ENCODE measurements at regions not wholly inside any gene's neighbourhood (a gene's known extent, or its start where the extent isn't known, plus 50 kb on each side); places are given as distances from the start of the nearest gene placed in this dataset.

GRCh38 chr3:74089814-74090213 lies 465.1 kb upstream of the PDZRN3 start:
- DNase-seq (no peak), ATAC-seq (replicated peaks in 1 of 4) (no peak)
- Mint-ChIP-seq H3K4me1 (no peaks in the 10 kb centered on the region), H3K27me3 (no peaks in the 10 kb centered on the region), H3K9me3 (peaks cover 15 to 16% (median 15%) of the 10 kb centered on the region in 3 donors), H3K36me3 (no peaks in the 10 kb centered on the region), H3K4me3 (no peak overlapping the region), H3K27ac (no peak overlapping the region)
- Histone ChIP-seq H3K27me3 (replicated peaks in 1 of 2; ENCODE audit: control insufficient read depth in 2 of 2, extremely low read depth in 1 of 2, insufficient read depth in 2 of 2, low read length in 1 of 2) (no peaks in the 10 kb centered on the region), H3K4me1 (ENCODE audit: control insufficient read depth in 1 of 2, extremely low read depth in 1 of 2, insufficient read depth in 2 of 2, low read length in 2 of 2) (no peaks in the 10 kb centered on the region), H3K9me3 (no peaks in the 10 kb centered on the region), H3K27ac (ENCODE audit: low read length) (no peak overlapping the region), H3K36me3 (ENCODE audit: control insufficient read depth in 2 of 2, extremely low read depth in 1 of 2, insufficient read depth in 1 of 2, low read length in 1 of 2) (no peaks in the 10 kb centered on the region), H3K4me3 (ENCODE audit: control insufficient read depth in 1 of 2, extremely low read depth in 1 of 2, low read length in 1 of 2) (no peak overlapping the region)
- ChIA-PET POLR2A (no interaction called here), CTCF (no interaction called here)
- WGBS (ENCODE audit: insufficient coverage) = 64% methylated on average over 1 of the region's 1 CpG

- Mint-ChIP-seq H3K4me3 (no peak overlapping the region), H3K4me1 (no peaks in the 10 kb centered on the region), H3K36me3 (no peaks in the 10 kb centered on the region), H3K27ac (no peak overlapping the region), H3K27me3 (no peaks in the 10 kb centered on the region), H3K9me3 (peaks cover 7 to 11% (median 9%) of the 10 kb centered on the region in 3 donors)
- Histone ChIP-seq H3K36me3 (ENCODE audit: control insufficient read depth in 2 of 2, extremely low read depth in 1 of 2, insufficient read depth in 1 of 2, low read length in 1 of 2) (no peaks in the 10 kb centered on the region), H3K27ac (ENCODE audit: low read length) (no peak overlapping the region), H3K27me3 (replicated peaks in 1 of 2; ENCODE audit: control insufficient read depth in 2 of 2, extremely low read depth in 1 of 2, insufficient read depth in 2 of 2, low read length in 1 of 2) (no peaks in the 10 kb centered on the region), H3K4me1 (ENCODE audit: control insufficient read depth in 1 of 2, extremely low read depth in 1 of 2, insufficient read depth in 2 of 2, low read length in 2 of 2) (no peaks in the 10 kb centered on the region), H3K9me3 (no peaks in the 10 kb centered on the region), H3K4me3 (ENCODE audit: control insufficient read depth in 1 of 2, extremely low read depth in 1 of 2, low read length in 1 of 2) (no peak overlapping the region)
- DNase-seq = no peak
- ChIA-PET CTCF (no interaction called here), POLR2A (no interaction called here)
- WGBS (ENCODE audit: insufficient coverage) = 80% methylated on average over 2 of the region's 5 CpGs
- ATAC-seq (replicated peaks in 1 of 4) = no peak
Measured at GRCh38 chr3:74080056-74080461, 455.3 kb upstream of the PDZRN3 start.

- ATAC-seq (replicated peaks in 1 of 4) = no peak
- H3K4me3 Mint-ChIP-seq = no peak overlapping the region
- H3K9me3 Mint-ChIP-seq = peaks cover 1 to 17% (median 12%) of the 10 kb centered on the region in 3 donors
- Histone ChIP-seq H3K27me3 (replicated peaks in 1 of 2; ENCODE audit: control insufficient read depth in 2 of 2, extremely low read depth in 1 of 2, insufficient read depth in 2 of 2, low read length in 1 of 2) (no peaks in the 10 kb centered on the region), H3K36me3 (ENCODE audit: control insufficient read depth in 2 of 2, extremely low read depth in 1 of 2, insufficient read depth in 1 of 2, low read length in 1 of 2) (no peaks in the 10 kb centered on the region), H3K9me3 (no peaks in the 10 kb centered on the region), H3K4me1 (ENCODE audit: control insufficient read depth in 1 of 2, extremely low read depth in 1 of 2, insufficient read depth in 2 of 2, low read length in 2 of 2) (no peaks in the 10 kb centered on the region), H3K4me3 (ENCODE audit: control insufficient read depth in 1 of 2, extremely low read depth in 1 of 2, low read length in 1 of 2) (no peak overlapping the region), H3K27ac (ENCODE audit: low read length) (no peak overlapping the region)
- H3K27ac Mint-ChIP-seq = no peak overlapping the region
- no peaks in the 10 kb centered on the region for H3K4me1 Mint-ChIP-seq
- H3K27me3 Mint-ChIP-seq = no peaks in the 10 kb centered on the region
- WGBS (ENCODE audit: insufficient coverage) = 100% methylated on average over 1 of the region's 2 CpGs
- DNase-seq = no peak
- no peaks in the 10 kb centered on the region for H3K36me3 Mint-ChIP-seq
- ChIA-PET CTCF (no interaction called here), POLR2A (no interaction called here)
Measured at GRCh38 chr3:74075241-74075640, 450.5 kb upstream of the PDZRN3 start.

- Mint-ChIP-seq H3K4me1 (no peaks in the 10 kb centered on the region), H3K36me3 (no peaks in the 10 kb centered on the region), H3K9me3 (peaks cover 1 to 17% (median 12%) of the 10 kb centered on the region in 3 donors), H3K27ac (no peak overlapping the region), H3K4me3 (no peak overlapping the region), H3K27me3 (no peaks in the 10 kb centered on the region)
- H3K4me3 ChIP-seq (ENCODE audit: control insufficient read depth in 1 of 2, extremely low read depth in 1 of 2, low read length in 1 of 2) = no peak overlapping the region
- no peak overlapping the region for H3K27ac ChIP-seq (ENCODE audit: low read length)
- H3K4me1 ChIP-seq (ENCODE audit: control insufficient read depth in 1 of 2, extremely low read depth in 1 of 2, insufficient read depth in 2 of 2, low read length in 2 of 2) = no peaks in the 10 kb centered on the region
- ChIA-PET POLR2A (no interaction called here), CTCF (no interaction called here)
- ATAC-seq (replicated peaks in 1 of 4) (no peak), DNase-seq (no peak)
- no CpG with 5 or more reads among the region's 1 CpG for WGBS (ENCODE audit: insufficient coverage)
- no peaks in the 10 kb centered on the region for H3K27me3 ChIP-seq (replicated peaks in 1 of 2; ENCODE audit: control insufficient read depth in 2 of 2, extremely low read depth in 1 of 2, insufficient read depth in 2 of 2, low read length in 1 of 2)
- no peaks in the 10 kb centered on the region for H3K9me3 ChIP-seq
- no peaks in the 10 kb centered on the region for H3K36me3 ChIP-seq (ENCODE audit: control insufficient read depth in 2 of 2, extremely low read depth in 1 of 2, insufficient read depth in 1 of 2, low read length in 1 of 2)
Measured at GRCh38 chr3:74074700-74075099, 450.0 kb upstream of the PDZRN3 start.

GRCh38 chr3:74067296-74067695 lies 442.6 kb upstream of the PDZRN3 start:
- CTCF ChIA-PET = no interaction called here

GRCh38 chr3:74066456-74066855 lies 441.7 kb upstream of the PDZRN3 start:
- no peak overlapping the region for H3K4me3 Mint-ChIP-seq
- no peak overlapping the region for H3K4me3 ChIP-seq (ENCODE audit: control insufficient read depth in 1 of 2, extremely low read depth in 1 of 2, low read length in 1 of 2)
- H3K27me3 ChIP-seq (replicated peaks in 1 of 2; ENCODE audit: control insufficient read depth in 2 of 2, extremely low read depth in 1 of 2, insufficient read depth in 2 of 2, low read length in 1 of 2) = no peaks in the 10 kb centered on the region
- H3K4me1 ChIP-seq (ENCODE audit: control insufficient read depth in 1 of 2, extremely low read depth in 1 of 2, insufficient read depth in 2 of 2, low read length in 2 of 2) = no peaks in the 10 kb centered on the region
- no peaks in the 10 kb centered on the region for H3K36me3 ChIP-seq (ENCODE audit: control insufficient read depth in 2 of 2, extremely low read depth in 1 of 2, insufficient read depth in 1 of 2, low read length in 1 of 2)
- H3K27me3 Mint-ChIP-seq = no peaks in the 10 kb centered on the region
- CTCF ChIA-PET = no interaction called here
- no peak for DNase-seq
- H3K36me3 Mint-ChIP-seq = no peaks in the 10 kb centered on the region
- no peak overlapping the region for H3K27ac Mint-ChIP-seq
- no peaks in the 10 kb centered on the region for H3K9me3 ChIP-seq
- H3K9me3 Mint-ChIP-seq = peaks cover 0 to 17% (median 6%) of the 10 kb centered on the region in 3 donors
- 100% methylated on average over 2 of the region's 3 CpGs for WGBS (ENCODE audit: insufficient coverage)
- no peaks in the 10 kb centered on the region for H3K4me1 Mint-ChIP-seq
- POLR2A ChIA-PET = no interaction called here
- ATAC-seq (replicated peaks in 1 of 4) = no peak
- no peak overlapping the region for H3K27ac ChIP-seq (ENCODE audit: low read length)

More at GRCh38 chr3:74067296-74067695, 442.6 kb upstream of the PDZRN3 start:
- Mint-ChIP-seq H3K36me3 (no peaks in the 10 kb centered on the region), H3K27me3 (no peaks in the 10 kb centered on the region), H3K27ac (no peak overlapping the region), H3K4me3 (no peak overlapping the region), H3K9me3 (peaks cover 4 to 17% (median 6%) of the 10 kb centered on the region in 3 donors), H3K4me1 (no peaks in the 10 kb centered on the region)
- no peaks in the 10 kb centered on the region for H3K36me3 ChIP-seq (ENCODE audit: control insufficient read depth in 2 of 2, extremely low read depth in 1 of 2, insufficient read depth in 1 of 2, low read length in 1 of 2)
- 67% methylated on average over 1 of the region's 1 CpG for WGBS (ENCODE audit: insufficient coverage)
- no peak overlapping the region for H3K4me3 ChIP-seq (ENCODE audit: control insufficient read depth in 1 of 2, extremely low read depth in 1 of 2, low read length in 1 of 2)
- H3K27me3 ChIP-seq (replicated peaks in 1 of 2; ENCODE audit: control insufficient read depth in 2 of 2, extremely low read depth in 1 of 2, insufficient read depth in 2 of 2, low read length in 1 of 2) = no peaks in the 10 kb centered on the region
- no peak for ATAC-seq (replicated peaks in 1 of 4)
- DNase-seq = no peak
- H3K27ac ChIP-seq (ENCODE audit: low read length) = no peak overlapping the region
- H3K9me3 ChIP-seq = no peaks in the 10 kb centered on the region
- H3K4me1 ChIP-seq (ENCODE audit: control insufficient read depth in 1 of 2, extremely low read depth in 1 of 2, insufficient read depth in 2 of 2, low read length in 2 of 2) = no peaks in the 10 kb centered on the region
- POLR2A ChIA-PET = no interaction called here

GRCh38 chr3:74059923-74060600 lies 435.3 kb upstream of the PDZRN3 start:
- ATAC-seq (replicated peaks in 1 of 4) = no peak
- ChIA-PET CTCF (no interaction called here), POLR2A (no interaction called here)
- Histone ChIP-seq H3K4me3 (ENCODE audit: control insufficient read depth in 1 of 2, extremely low read depth in 1 of 2, low read length in 1 of 2) (no peak overlapping the region), H3K9me3 (no peaks in the 10 kb centered on the region), H3K27ac (ENCODE audit: low read length) (no peak overlapping the region), H3K36me3 (ENCODE audit: control insufficient read depth in 2 of 2, extremely low read depth in 1 of 2, insufficient read depth in 1 of 2, low read length in 1 of 2) (no peaks in the 10 kb centered on the region), H3K4me1 (ENCODE audit: control insufficient read depth in 1 of 2, extremely low read depth in 1 of 2, insufficient read depth in 2 of 2, low read length in 2 of 2) (no peaks in the 10 kb centered on the region), H3K27me3 (replicated peaks in 1 of 2; ENCODE audit: control insufficient read depth in 2 of 2, extremely low read depth in 1 of 2, insufficient read depth in 2 of 2, low read length in 1 of 2) (no peaks in the 10 kb centered on the region)
- WGBS (ENCODE audit: insufficient coverage) = no CpG with 5 or more reads among the region's 3 CpGs
- no peak overlapping the region for H3K27ac Mint-ChIP-seq
- H3K36me3 Mint-ChIP-seq = no peaks in the 10 kb centered on the region
- H3K4me1 Mint-ChIP-seq = no peaks in the 10 kb centered on the region
- no peaks in the 10 kb centered on the region for H3K27me3 Mint-ChIP-seq
- no peak for DNase-seq
- no peak overlapping the region for H3K4me3 Mint-ChIP-seq
- peaks cover 7 to 22% (median 18%) of the 10 kb centered on the region in 3 donors for H3K9me3 Mint-ChIP-seq
